GM12878 (cell line): ENCODE measurements at regions not wholly inside any gene's neighbourhood (a gene's known extent, or its start where the extent isn't known, plus 50 kb on each side); places are given as distances from the start of the nearest gene placed in this dataset.

Experiments used
- ATAC-seq: fragments of 200-7000 bp; cut with Tn5 transposase; 3 replicates; pipeline ENCODE4 v1.9.1; 2020; ENCODE audit warnings: mild to moderate bottlenecking, moderate library complexity
- BruUV-seq: library from RNA; stranded (reverse); fragments of 400-500 nt; replicated peaks from 2 replicates; lab custom pipeline; 2021; lab: Mats Ljungman, UMichigan
- CTCF ChIA-PET: fragments of 300-600 bp; sonication (Branson Sonifier 250); formaldehyde crosslinking; extraction: SDS; loops from one replicate; lab custom pipeline; 2021; ENCODE audit warnings: inconsistent platforms; lab: Yijun Ruan, JAX
- POLR2A ChIA-PET: fragments of 350-600 bp; formaldehyde crosslinking; extraction: SDS; loops from one replicate; lab custom pipeline; 2021; ENCODE audit warnings: inconsistent platforms; lab: Charles Lee
- RAD21 ChIA-PET: fragments of 300-600 bp; sonication (Branson Sonifier 250); formaldehyde crosslinking; loops from one replicate; lab custom pipeline; 2023; ENCODE audit warnings: antibody characterized with exemption; ENCODE audit not compliant: unreplicated experiment; lab: Charles Lee
- SMC1A ChIA-PET: fragments of 300-600 bp; sonication (Branson Sonifier 250); formaldehyde crosslinking; loops from one replicate; lab custom pipeline; 2023; ENCODE audit not compliant: unreplicated experiment, uncharacterized antibody; lab: Charles Lee
- DNase-seq: peaks from one replicate; pipeline ENCODE4 v3.0.0-alpha.2; 2011; ENCODE audit warnings: low read depth, low spot score
- FAIRE-seq: peaks from 3 replicates; lab custom pipeline; 2011; peaks lifted over from hg19 to GRCh38; lab: Jason Lieb, UNC
- H2AFZ ChIP-seq: 2 replicates; pipeline ENCODE4 v1.6.0; 2011; ENCODE audit warnings: low read depth, low read length, control low read depth; ENCODE audit not compliant: control insufficient read depth
- H3K27ac ChIP-seq: 2 replicates; pipeline ENCODE4 v1.5.1; 2011; ENCODE audit warnings: control low read depth; ENCODE audit not compliant: control insufficient read depth, insufficient read depth
- H3K27me3 ChIP-seq, 2 experiments: replicated peaks in 1 of 2; 2 replicates each; pipeline versions ENCODE4 v1.6.0 to v1.6.1; 2011; ENCODE audit warnings: low read length in 1 of 2; ENCODE audit not compliant: control insufficient read depth in 2 of 2, insufficient read depth in 2 of 2
- H3K36me3 ChIP-seq, 2 experiments: 2 replicates each; pipeline ENCODE4 v1.5.1; 2011; ENCODE audit warnings: low read length in 1 of 2; ENCODE audit not compliant: control insufficient read depth in 2 of 2, insufficient read depth in 2 of 2
- H3K4me1 ChIP-seq: 2 replicates; pipeline ENCODE4 v1.6.1; 2011; ENCODE audit warnings: mild to moderate bottlenecking, low read length, moderate library complexity, mixed read lengths; ENCODE audit not compliant: control insufficient read depth, insufficient read depth
- H3K4me2 ChIP-seq: 2 replicates; pipeline ENCODE4 v1.6.0; 2011; ENCODE audit warnings: control low read depth; ENCODE audit not compliant: control insufficient read depth, insufficient read depth
- H3K4me3 ChIP-seq: fragments of 200-600 bp; sonication (generic); 2 replicates; pipeline ENCODE4 v1.5.1; 2016
- H3K79me2 ChIP-seq: 2 replicates; pipeline ENCODE4 v1.6.0; 2011; ENCODE audit warnings: low read length; ENCODE audit not compliant: control insufficient read depth, insufficient read depth
- H3K9ac ChIP-seq: 2 replicates; pipeline ENCODE4 v1.8.0; 2011; ENCODE audit warnings: low read length, control low read depth, mixed read lengths; ENCODE audit not compliant: control insufficient read depth, insufficient read depth
- H3K9me3 ChIP-seq: replicated peaks from 3 replicates; pipeline ENCODE4 v1.5.1; 2011; ENCODE audit warnings: mild to moderate bottlenecking, low read length; ENCODE audit not compliant: control insufficient read depth, insufficient read depth
- H4K20me1 ChIP-seq: 2 replicates; pipeline ENCODE4 v1.6.0; 2011; ENCODE audit not compliant: control insufficient read depth, insufficient read depth
- BACH1 ChIP-seq: fragments of 450-650 bp; IDR thresholded peaks from 2 replicates; pipeline ENCODE4 v1.6.1; 2017; ENCODE audit warnings: mild to moderate bottlenecking, borderline replicate concordance
- CUX1 ChIP-seq: IDR thresholded peaks from 2 replicates; pipeline ENCODE4 v1.6.1; 2012; ENCODE audit warnings: improper control_type of control experiment, low read depth, low read length; ENCODE audit not compliant: insufficient replicate concordance
- GATAD2B ChIP-seq: fragments of 450-650 bp; conservative IDR thresholded peaks from 2 replicates; pipeline ENCODE4 v1.6.1; 2017; ENCODE audit warnings: low read depth, mild to moderate bottlenecking, moderate library complexity
- HDGF ChIP-seq: fragments of 450-650 bp; IDR thresholded peaks from 2 replicates; pipeline ENCODE4 v1.6.1; 2016; ENCODE audit warnings: antibody characterized with exemption
- KDM1A ChIP-seq: fragments of 200-600 bp; sonication (generic); IDR thresholded peaks from 2 replicates; pipeline ENCODE4 v1.6.1; 2016; ENCODE audit warnings: borderline replicate concordance
- MTA3 ChIP-seq: IDR thresholded peaks from 2 replicates; pipeline ENCODE4 v1.6.1; 2012; ENCODE audit warnings: low read length, inconsistent platforms, borderline replicate concordance
- NFYB ChIP-seq: IDR thresholded peaks from 2 replicates; pipeline ENCODE4 v1.6.1; 2011; ENCODE audit warnings: low read depth, mild to moderate bottlenecking, low read length, improper control_type of control experiment, moderate library complexity; ENCODE audit not compliant: insufficient read depth
- NR2C1 ChIP-seq: fragments of 450-650 bp; IDR thresholded peaks from 2 replicates; pipeline ENCODE4 v1.6.1; 2017; ENCODE audit warnings: antibody characterized with exemption, mild to moderate bottlenecking, moderate library complexity
- PAX5 ChIP-seq: IDR thresholded peaks from 2 replicates; pipeline ENCODE4 v1.6.1; 2011; ENCODE audit warnings: low read depth, low read length, borderline replicate concordance
- POU2F2 ChIP-seq: IDR thresholded peaks from 3 replicates; pipeline ENCODE4 v1.6.1; 2011; ENCODE audit warnings: low read depth, mild to moderate bottlenecking, low read length, borderline replicate concordance
- RELA ChIP-seq: fragments of 450-650 bp; IDR thresholded peaks from 2 replicates; pipeline ENCODE4 v1.8.0; 2014; ENCODE audit warnings: borderline replicate concordance; ENCODE audit not compliant: partially characterized antibody
- SPI1 ChIP-seq: IDR thresholded peaks from 2 replicates; pipeline ENCODE4 v1.6.1; 2011; ENCODE audit warnings: low read depth, mild to moderate bottlenecking, low read length, moderate library complexity, borderline replicate concordance; ENCODE audit not compliant: insufficient read depth
- SREBF2 ChIP-seq: IDR thresholded peaks from 2 replicates; pipeline ENCODE4 v1.6.1; 2012; ENCODE audit warnings: mild to moderate bottlenecking, low read length
- SUPT20H ChIP-seq: IDR thresholded peaks from 2 replicates; pipeline ENCODE4 v1.6.1; 2011; ENCODE audit warnings: low read depth, mild to moderate bottlenecking, low read length, moderate library complexity, borderline replicate concordance; ENCODE audit not compliant: control insufficient read depth
- TARDBP ChIP-seq: IDR thresholded peaks from 2 replicates; pipeline ENCODE4 v1.6.1; 2016; ENCODE audit warnings: borderline replicate concordance
- WGBS: methylation state at CpG from one replicate; pipeline ENCODE4 v1.1.6; 2016; ENCODE audit warnings: low lambda C conversion rate; ENCODE audit not compliant: insufficient replicate concordance, insufficient coverage; ENCODE audit errors: missing lambda C conversion rate; 5-methylcytosine and 5-hydroxymethylcytosine counted together
- in situ Hi-C: fragments of 300-500 bp; cut with MboI; formaldehyde crosslinking; loops from 9 replicates; pipeline ENCODE4 v1.14.3; 2018; ENCODE audit warnings: mixed read lengths
- intact Hi-C: fragments of 100-400 bp; cut with micrococcal nuclease; formaldehyde crosslinking; loops from one replicate; pipeline ENCODE4 v1.14.2; 2022; ENCODE audit not compliant: unreplicated experiment

- TF ChIP-seq SPI1: no peak
- no peak for TF ChIP-seq POU2F2
- TF ChIP-seq CUX1: no peak
- TF ChIP-seq PAX5: no peak
Measured at GRCh38 chr1:166514067-166514466, 325.2 kb upstream of the POGK start (continued).

GRCh38 chr1:166527752-166528151 lies 311.5 kb upstream of the POGK start:
- Histone ChIP-seq H3K9me3 (no peaks in the 10 kb centered on the region), H3K9ac (no peak overlapping the region), H3K4me1 (no peaks in the 10 kb centered on the region), H2AFZ (no peak overlapping the region), H3K27me3 (no peaks in the 10 kb centered on the region), H3K27ac (no peak overlapping the region), H3K79me2 (no peaks in the 10 kb centered on the region), H3K36me3 (no peaks in the 10 kb centered on the region), H3K4me3 (no peak overlapping the region), H3K4me2 (no peak overlapping the region), H4K20me1 (no peaks in the 10 kb centered on the region)
- DNase-seq (no peak), ATAC-seq (no peak), FAIRE-seq (no peak)
- SMC1A ChIA-PET: interaction anchor here (0.7 to 1.0 kb wide), 2 partner anchors 9 to 33 kb away, joined by 3 to 5 read pairs; no protein-coding TSS in a partner anchor
- in situ Hi-C loops (no loop called here), intact Hi-C loops (no loop called here)
- POLR2A ChIA-PET: no interaction called here
- WGBS: 18% methylated on average over 2 of the region's 2 CpGs
- RAD21 ChIA-PET: no interaction called here
- CTCF ChIA-PET: interaction anchor here (1.3 kb wide), 1 partner anchor 11 kb away, joined by 5 read pairs; no protein-coding TSS in a partner anchor
- no TSS peak for BruUV-seq
- TF ChIP-seq SUPT20H (no peak), GATAD2B (no peak), NFYB (no peak), HDGF (no peak), KDM1A (no peak), RELA (no peak), MTA3 (no peak), NR2C1 (no peak), BACH1 (no peak), TARDBP (no peak), SREBF2 (no peak)
